OCI-LY3 (cell line): ENCODE measurements at regions not wholly inside any gene's neighbourhood (a gene's known extent, or its start where the extent isn't known, plus 50 kb on each side); places are given as distances from the start of the nearest gene placed in this dataset.
A peak's percentile ranks its signal among the peaks of the same experiment; 100 is the strongest.

Source experiments
- H2AFZ ChIP-seq: fragments of 200-600, 300-600 bp; shearing (Covaris generic); 2 replicates; pipeline ENCODE4 v1.6.0; 2014; ENCODE audit warnings: antibody characterized with exemption, low read depth, low read length
- H3K27ac ChIP-seq: fragments of 200-600, 300-600 bp; sonication (generic); 2 replicates; pipeline ENCODE4 v1.5.1; 2014; ENCODE audit warnings: mild to moderate bottlenecking, low read length, moderate library complexity, mixed read lengths
- H3K27me3 ChIP-seq: fragments of 200-600, 300-600 bp; sonication (generic); 2 replicates; pipeline ENCODE4 v1.6.1; 2014; ENCODE audit warnings: low read depth, low read length, mixed read lengths
- H3K36me3 ChIP-seq: fragments of 200-600, 300-600 bp; sonication (generic); replicated peaks from 2 replicates; pipeline ENCODE3; 2014; ENCODE audit warnings: low read depth, low read length, mixed read lengths
- H3K4me1 ChIP-seq: fragments of 300-600, 200-600 bp; sonication (generic); 2 replicates; pipeline ENCODE4 v1.6.1; 2014; ENCODE audit warnings: low read length, mixed read lengths
- H3K4me2 ChIP-seq: fragments of 200-600, 300-600 bp; sonication (generic); 2 replicates; pipeline ENCODE4 v1.6.1; 2014; ENCODE audit warnings: low read length, mixed read lengths
- H3K4me3 ChIP-seq: fragments of 300-600, 200-600 bp; sonication (generic); 2 replicates; pipeline ENCODE4 v1.5.1; 2014; ENCODE audit warnings: antibody characterized with exemption, mild to moderate bottlenecking, low read length, moderate library complexity
- H3K79me2 ChIP-seq: fragments of 300-600, 200-600 bp; shearing (Covaris generic); 2 replicates; pipeline ENCODE4 v1.6.1; 2014; ENCODE audit warnings: mild to moderate bottlenecking, low read length, mixed read lengths
- H3K9ac ChIP-seq: fragments of 300-600, 200-600 bp; shearing (Covaris generic); 2 replicates; pipeline ENCODE4 v1.6.0; 2014; ENCODE audit warnings: mild to moderate bottlenecking, low read length, moderate library complexity
- H3K9me3 ChIP-seq: fragments of 200-600, 300-600 bp; shearing (Covaris generic); 2 replicates; pipeline ENCODE4 v1.6.1; 2014; ENCODE audit warnings: low read length, mixed read lengths; ENCODE audit not compliant: insufficient read depth
- H4K20me1 ChIP-seq: fragments of 200-600, 300-600 bp; sonication (generic); 2 replicates; pipeline ENCODE4 v1.6.1; 2016; ENCODE audit warnings: low read length, mixed read lengths; ENCODE audit not compliant: insufficient read depth
- CTCF ChIP-seq: fragments of 200-600, 300-600 bp; sonication (generic); IDR thresholded peaks from 2 replicates; pipeline ENCODE4 v1.5.1; 2014; ENCODE audit warnings: antibody characterized with exemption, low read length, low read depth
- EZH2phosphoT487 ChIP-seq: fragments of 200-600 bp; shearing (Covaris generic); IDR thresholded peaks from 2 replicates; pipeline ENCODE4 v1.6.1; 2018; ENCODE audit warnings: antibody characterized with exemption, mixed run types, low read depth

GRCh38 chr7:15798081-15798480 lies 111.6 kb upstream of the MEOX2 start:
- no peak overlapping the region for H2AFZ ChIP-seq
- no peaks in the 10 kb centered on the region for H3K27me3 ChIP-seq
- H3K4me2 ChIP-seq = no peak overlapping the region
- H3K27ac ChIP-seq = no peak overlapping the region
- no peaks in the 10 kb centered on the region for H3K36me3 ChIP-seq
- no peaks in the 10 kb centered on the region for H3K4me1 ChIP-seq
- H3K9me3 ChIP-seq = no peaks in the 10 kb centered on the region
- no peak overlapping the region for H3K4me3 ChIP-seq
- no peak overlapping the region for H3K9ac ChIP-seq
- H3K79me2 ChIP-seq = no peaks in the 10 kb centered on the region
- TF ChIP-seq EZH2phosphoT487 (no peak), CTCF (no peak)
- no peaks in the 10 kb centered on the region for H4K20me1 ChIP-seq

GRCh38 chr7:15795393-15795792 lies 108.9 kb upstream of the MEOX2 start:
- no peak overlapping the region for H3K4me2 ChIP-seq
- no peaks in the 10 kb centered on the region for H3K9me3 ChIP-seq
- H4K20me1 ChIP-seq = no peaks in the 10 kb centered on the region
- no peaks in the 10 kb centered on the region for H3K36me3 ChIP-seq
- no peaks in the 10 kb centered on the region for H3K27me3 ChIP-seq
- no peak for TF ChIP-seq EZH2phosphoT487
- H3K4me3 ChIP-seq = no peak overlapping the region
- no peak overlapping the region for H2AFZ ChIP-seq
- H3K4me1 ChIP-seq = no peaks in the 10 kb centered on the region
- no peak overlapping the region for H3K9ac ChIP-seq
- H3K27ac ChIP-seq = no peak overlapping the region
- H3K79me2 ChIP-seq = no peaks in the 10 kb centered on the region

GRCh38 chr7:15794801-15795200 lies 108.3 kb upstream of the MEOX2 start:
- no peak for TF ChIP-seq EZH2phosphoT487
- no peak for TF ChIP-seq CTCF
- Histone ChIP-seq H3K27me3 (no peaks in the 10 kb centered on the region), H3K79me2 (no peaks in the 10 kb centered on the region), H3K9me3 (no peaks in the 10 kb centered on the region), H3K36me3 (no peaks in the 10 kb centered on the region), H4K20me1 (no peaks in the 10 kb centered on the region), H3K9ac (no peak overlapping the region), H3K4me2 (no peak overlapping the region), H3K4me3 (no peak overlapping the region), H3K4me1 (no peaks in the 10 kb centered on the region), H2AFZ (no peak overlapping the region), H3K27ac (no peak overlapping the region)

- Histone ChIP-seq H3K9me3 (no peaks in the 10 kb centered on the region), H4K20me1 (no peaks in the 10 kb centered on the region), H3K4me3 (0 out of 2 replicates have a peak overlapping the region, but pooled peaks have one; percentile 20), H2AFZ (peak overlapping the region; percentile 55; the same call in 1 of the 2 replicates), H3K4me2 (peak overlapping the region; percentile 44), H3K36me3 (no peaks in the 10 kb centered on the region), H3K27ac (peak overlapping the region; percentile 89), H3K9ac (peak overlapping the region; percentile 50), H3K4me1 (peaks cover 29% of the 10 kb centered on the region), H3K27me3 (no peaks in the 10 kb centered on the region), H3K79me2 (no peaks in the 10 kb centered on the region)
- TF ChIP-seq CTCF = no peak; the same call in 1 of the 2 replicates
- no peak for TF ChIP-seq EZH2phosphoT487
Measured at GRCh38 chr7:15784694-15785030, 98.2 kb upstream of the MEOX2 start.
